ENCODE measurements at regions not wholly inside any gene's neighbourhood (a gene's known extent, or its start where the extent isn't known, plus 50 kb on each side); places are given as distances from the start of the nearest gene placed in this dataset.

DNA sequence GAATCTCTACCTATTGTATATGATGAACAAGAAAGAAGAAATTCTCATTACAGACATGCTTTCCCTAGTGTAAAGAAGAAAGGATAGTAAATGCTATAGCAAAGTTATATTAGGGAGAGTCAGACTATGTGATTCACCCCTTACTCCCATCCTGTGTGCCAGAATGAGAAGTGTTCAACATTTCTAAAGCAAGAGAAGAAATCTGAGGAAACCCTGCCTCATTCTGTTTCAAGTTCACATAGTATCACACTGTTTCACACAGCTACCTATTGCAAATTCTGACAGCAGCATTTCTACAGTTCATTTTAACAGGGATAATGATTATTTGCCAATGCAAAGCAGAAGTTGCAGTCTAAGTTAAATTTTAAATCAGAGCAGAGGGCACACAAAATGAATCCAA lies 267.2 kb upstream of the TCF21 start:
- Histone ChIP-seq H4K12ac (ENCODE audit: low read depth, low read length) (no peak overlapping the region), H2AK5ac (ENCODE audit: low read length) (no peak overlapping the region), H3K79me1 (ENCODE audit: low read length) (no peaks in the 10 kb centered on the region), H3K14ac (ENCODE audit: low read length) (no peak overlapping the region), H3K4me1 (ENCODE audit: control insufficient read depth in 1 of 2, insufficient read depth in 2 of 2, low read length in 2 of 2) (no peaks in the 10 kb centered on the region), H3K79me2 (ENCODE audit: control insufficient read depth, insufficient read depth, low read length, poor library complexity) (no peaks in the 10 kb centered on the region), H3K9me3 (ENCODE audit: insufficient read depth, low read depth, low read length) (no peaks in the 10 kb centered on the region), H3K23ac (ENCODE audit: low read length) (no peak overlapping the region), H2AFZ (ENCODE audit: insufficient read depth, low read length, poor library complexity) (no peak overlapping the region), H2BK5ac (ENCODE audit: low read depth, low read length, poor library complexity) (no peak overlapping the region), H4K8ac (ENCODE audit: low read depth, low read length) (no peak overlapping the region), H3K27ac (ENCODE audit: low read depth, low read length) (no peak overlapping the region), H4K91ac (ENCODE audit: low read depth, low read length) (no peak overlapping the region), H3K4me2 (ENCODE audit: low read length) (no peak overlapping the region), H3K27me3 (ENCODE audit: insufficient read depth, low read length) (no peaks in the 10 kb centered on the region), H2BK120ac (ENCODE audit: insufficient read depth, low read length, poor library complexity) (no peak overlapping the region), H2BK12ac (ENCODE audit: low read length) (no peak overlapping the region), H3K4ac (ENCODE audit: low read depth, low read length) (no peak overlapping the region), H3K18ac (ENCODE audit: low read length) (no peak overlapping the region), H3K36me3 (ENCODE audit: control insufficient read depth in 1 of 2, insufficient read depth in 2 of 2, low read length in 2 of 2) (no peaks in the 10 kb centered on the region), H3K9ac (ENCODE audit: low read length) (no peak overlapping the region), H3K4me3 (ENCODE audit: low read depth, low read length) (no peak overlapping the region)
- DNase-seq: no peak

DNA sequence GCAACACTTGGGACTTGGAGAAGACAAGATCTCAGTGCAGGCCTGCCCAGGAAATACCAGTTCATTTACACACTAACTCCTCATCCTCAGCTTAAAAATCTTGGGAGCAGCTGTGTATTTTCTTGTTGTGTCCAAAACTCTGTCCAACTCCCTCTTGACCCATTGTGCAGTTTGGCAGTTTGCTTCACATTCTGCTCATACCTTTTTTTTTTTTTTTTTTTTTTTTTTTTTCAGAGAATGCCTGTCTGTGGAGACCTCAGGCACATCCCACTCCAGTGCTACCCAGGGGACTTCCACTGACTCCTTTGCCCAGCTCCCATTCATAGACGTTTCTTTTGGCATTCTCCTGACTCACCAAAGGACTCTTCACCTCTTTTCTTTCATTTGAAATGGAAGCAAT lies 265.8 kb upstream of the TCF21 start:
- no peaks in the 10 kb centered on the region for H3K79me2 ChIP-seq (ENCODE audit: control insufficient read depth, insufficient read depth, low read length, poor library complexity)
- H3K27me3 ChIP-seq (ENCODE audit: insufficient read depth, low read length): no peaks in the 10 kb centered on the region
- no peak overlapping the region for H2BK5ac ChIP-seq (ENCODE audit: low read depth, low read length, poor library complexity)
- no peak for DNase-seq
- no peaks in the 10 kb centered on the region for H3K79me1 ChIP-seq (ENCODE audit: low read length)
- no peak overlapping the region for H4K91ac ChIP-seq (ENCODE audit: low read depth, low read length)
- no peak overlapping the region for H4K8ac ChIP-seq (ENCODE audit: low read depth, low read length)
- no peak overlapping the region for H3K18ac ChIP-seq (ENCODE audit: low read length)
- no peak overlapping the region for H2AK5ac ChIP-seq (ENCODE audit: low read length)
- H3K4me2 ChIP-seq (ENCODE audit: low read length): no peak overlapping the region
- no peak overlapping the region for H2BK12ac ChIP-seq (ENCODE audit: low read length)
- no peak overlapping the region for H4K12ac ChIP-seq (ENCODE audit: low read depth, low read length)
- H2BK120ac ChIP-seq (ENCODE audit: insufficient read depth, low read length, poor library complexity): no peak overlapping the region
- no peak overlapping the region for H3K9ac ChIP-seq (ENCODE audit: low read length)
- H3K27ac ChIP-seq (ENCODE audit: low read depth, low read length): no peak overlapping the region
- no peak overlapping the region for H3K23ac ChIP-seq (ENCODE audit: low read length)
- H3K4me1 ChIP-seq (ENCODE audit: control insufficient read depth in 1 of 2, insufficient read depth in 2 of 2, low read length in 2 of 2): no peaks in the 10 kb centered on the region
- no CpG with 5 or more reads among the region's 1 CpG for WGBS (ENCODE audit: extremely low coverage, insufficient coverage, insufficient read length)
- H3K36me3 ChIP-seq (ENCODE audit: control insufficient read depth in 1 of 2, insufficient read depth in 2 of 2, low read length in 2 of 2): no peaks in the 10 kb centered on the region
- no peak overlapping the region for H2AFZ ChIP-seq (ENCODE audit: insufficient read depth, low read length, poor library complexity)
- no peak overlapping the region for H3K4ac ChIP-seq (ENCODE audit: low read depth, low read length)
- H3K14ac ChIP-seq (ENCODE audit: low read length): no peak overlapping the region
- no peaks in the 10 kb centered on the region for H3K9me3 ChIP-seq (ENCODE audit: insufficient read depth, low read depth, low read length)
- H3K4me3 ChIP-seq (ENCODE audit: low read depth, low read length): no peak overlapping the region

DNA sequence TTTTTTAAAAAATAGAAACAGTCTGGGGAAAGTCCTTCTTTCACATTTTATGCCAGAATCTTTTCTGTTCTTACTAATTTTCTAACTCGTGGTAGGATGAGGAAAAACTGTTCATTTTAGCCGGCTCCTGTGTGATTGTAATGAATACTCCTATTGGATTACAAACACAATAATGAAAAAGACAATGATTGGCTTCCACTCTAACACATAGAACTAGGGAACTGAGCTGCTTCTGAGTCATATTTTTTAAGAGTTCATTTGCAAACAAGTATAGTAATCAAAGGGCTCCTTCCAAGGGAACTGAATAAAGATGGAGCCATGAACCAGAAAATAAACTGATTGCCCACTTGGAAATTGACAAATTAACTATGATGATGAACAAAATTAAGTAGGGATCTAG lies 265.3 kb upstream of the TCF21 start:
- no CpG with 5 or more reads among the region's 2 CpGs for WGBS (ENCODE audit: extremely low coverage, insufficient coverage, insufficient read length)
- Histone ChIP-seq H4K12ac (ENCODE audit: low read depth, low read length) (no peak overlapping the region), H3K23ac (ENCODE audit: low read length) (no peak overlapping the region), H3K18ac (ENCODE audit: low read length) (no peak overlapping the region), H3K79me2 (ENCODE audit: control insufficient read depth, insufficient read depth, low read length, poor library complexity) (no peaks in the 10 kb centered on the region), H3K4me3 (ENCODE audit: low read depth, low read length) (no peak overlapping the region), H3K27ac (ENCODE audit: low read depth, low read length) (no peak overlapping the region), H2AFZ (ENCODE audit: insufficient read depth, low read length, poor library complexity) (no peak overlapping the region), H3K4me2 (ENCODE audit: low read length) (no peak overlapping the region), H3K4me1 (ENCODE audit: control insufficient read depth in 1 of 2, insufficient read depth in 2 of 2, low read length in 2 of 2) (no peaks in the 10 kb centered on the region), H2AK5ac (ENCODE audit: low read length) (no peak overlapping the region), H3K4ac (ENCODE audit: low read depth, low read length) (no peak overlapping the region), H2BK5ac (ENCODE audit: low read depth, low read length, poor library complexity) (no peak overlapping the region), H3K79me1 (ENCODE audit: low read length) (no peaks in the 10 kb centered on the region), H4K8ac (ENCODE audit: low read depth, low read length) (no peak overlapping the region), H2BK120ac (ENCODE audit: insufficient read depth, low read length, poor library complexity) (no peak overlapping the region), H3K9me3 (ENCODE audit: insufficient read depth, low read depth, low read length) (no peaks in the 10 kb centered on the region), H3K27me3 (ENCODE audit: insufficient read depth, low read length) (no peaks in the 10 kb centered on the region), H3K9ac (ENCODE audit: low read length) (no peak overlapping the region), H4K91ac (ENCODE audit: low read depth, low read length) (no peak overlapping the region), H3K36me3 (ENCODE audit: control insufficient read depth in 1 of 2, insufficient read depth in 2 of 2, low read length in 2 of 2) (no peaks in the 10 kb centered on the region), H3K14ac (ENCODE audit: low read length) (no peak overlapping the region), H2BK12ac (ENCODE audit: low read length) (no peak overlapping the region)
- no peak for DNase-seq

DNA sequence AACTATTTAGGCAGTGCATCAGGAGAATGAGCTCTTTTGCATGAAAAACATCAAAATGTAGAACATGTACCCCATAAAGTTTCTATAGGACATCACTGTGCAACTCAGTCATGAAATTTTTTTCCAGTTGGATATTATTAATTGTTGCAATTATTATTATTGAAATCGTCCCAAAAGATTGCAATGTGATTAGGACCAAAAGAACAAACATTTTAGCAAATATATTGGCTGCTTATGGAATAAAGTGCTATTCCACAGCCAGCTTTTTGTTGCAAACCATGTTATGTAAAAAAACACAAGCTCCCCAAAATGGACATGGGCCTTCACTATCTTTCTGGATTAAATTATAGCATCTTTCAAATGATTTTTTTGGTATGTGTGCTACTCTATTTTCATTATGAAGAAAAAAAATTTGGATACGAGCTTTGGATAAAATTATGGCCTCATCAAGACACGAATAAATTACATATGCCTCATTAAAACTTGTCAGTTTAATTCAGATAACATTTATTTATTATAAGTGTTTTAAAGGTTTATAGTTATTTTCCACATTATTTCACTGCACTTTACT lies 262.7 kb upstream of the TCF21 start:
- no peak overlapping the region for H2BK12ac ChIP-seq (ENCODE audit: low read length)
- WGBS (ENCODE audit: extremely low coverage, insufficient coverage, insufficient read length): no CpG with 5 or more reads among the region's 3 CpGs
- no peaks in the 10 kb centered on the region for H3K4me1 ChIP-seq (ENCODE audit: control insufficient read depth in 1 of 2, insufficient read depth in 2 of 2, low read length in 2 of 2)
- no peak overlapping the region for H2BK5ac ChIP-seq (ENCODE audit: low read depth, low read length, poor library complexity)
- no peaks in the 10 kb centered on the region for H3K79me1 ChIP-seq (ENCODE audit: low read length)
- H3K79me2 ChIP-seq (ENCODE audit: control insufficient read depth, insufficient read depth, low read length, poor library complexity): no peaks in the 10 kb centered on the region
- H4K12ac ChIP-seq (ENCODE audit: low read depth, low read length): no peak overlapping the region
- H3K27ac ChIP-seq (ENCODE audit: low read depth, low read length): no peak overlapping the region
- H3K23ac ChIP-seq (ENCODE audit: low read length): no peak overlapping the region
- H2BK120ac ChIP-seq (ENCODE audit: insufficient read depth, low read length, poor library complexity): no peak overlapping the region
- H3K9me3 ChIP-seq (ENCODE audit: insufficient read depth, low read depth, low read length): no peaks in the 10 kb centered on the region
- H2AK5ac ChIP-seq (ENCODE audit: low read length): no peak overlapping the region
- no peak overlapping the region for H4K91ac ChIP-seq (ENCODE audit: low read depth, low read length)
- no peaks in the 10 kb centered on the region for H3K36me3 ChIP-seq (ENCODE audit: control insufficient read depth in 1 of 2, insufficient read depth in 2 of 2, low read length in 2 of 2)
- no peak overlapping the region for H3K9ac ChIP-seq (ENCODE audit: low read length)
- no peak overlapping the region for H3K4ac ChIP-seq (ENCODE audit: low read depth, low read length)
- no peak overlapping the region for H3K18ac ChIP-seq (ENCODE audit: low read length)
- no peak overlapping the region for H4K8ac ChIP-seq (ENCODE audit: low read depth, low read length)
- H2AFZ ChIP-seq (ENCODE audit: insufficient read depth, low read length, poor library complexity): no peak overlapping the region
- H3K4me3 ChIP-seq (ENCODE audit: low read depth, low read length): no peak overlapping the region
- H3K14ac ChIP-seq (ENCODE audit: low read length): no peak overlapping the region
- H3K4me2 ChIP-seq (ENCODE audit: low read length): no peak overlapping the region
- no peak for DNase-seq
- H3K27me3 ChIP-seq (ENCODE audit: insufficient read depth, low read length): no peaks in the 10 kb centered on the region
